ENCODE measurements at regions not wholly inside any gene's neighbourhood (a gene's known extent, or its start where the extent isn't known, plus 50 kb on each side); places are given as distances from the start of the nearest gene placed in this dataset.

DNA sequence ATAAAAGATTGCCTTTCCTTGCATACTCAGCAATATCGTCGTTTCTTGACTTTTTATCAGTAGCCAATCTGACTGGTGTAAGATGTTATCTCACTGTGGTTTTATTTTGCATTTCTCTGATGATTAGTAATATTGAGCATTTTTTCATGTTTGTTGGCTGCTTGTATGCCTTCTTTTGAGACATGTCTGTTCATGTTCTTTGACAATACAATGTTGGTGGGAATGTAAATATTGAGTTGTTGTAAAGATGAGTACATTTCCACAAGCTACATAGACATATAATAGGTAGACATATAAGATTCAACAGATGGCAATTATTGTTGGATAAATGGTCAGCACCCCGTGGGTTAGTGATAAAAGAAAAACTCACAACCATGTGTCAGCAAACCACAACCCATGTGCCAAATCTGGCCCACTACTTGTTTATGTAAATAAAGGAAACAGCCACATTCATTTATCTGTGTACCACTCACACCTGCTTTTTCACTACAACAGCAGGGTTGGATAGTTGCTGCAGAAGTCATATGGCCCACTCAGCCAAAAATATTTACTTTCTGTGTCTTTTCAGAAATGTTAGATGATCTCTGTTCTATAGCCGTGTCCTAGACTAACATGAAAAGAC lies 153.1 kb upstream of the VCX start:
- TF ChIP-seq, protein P1, sequence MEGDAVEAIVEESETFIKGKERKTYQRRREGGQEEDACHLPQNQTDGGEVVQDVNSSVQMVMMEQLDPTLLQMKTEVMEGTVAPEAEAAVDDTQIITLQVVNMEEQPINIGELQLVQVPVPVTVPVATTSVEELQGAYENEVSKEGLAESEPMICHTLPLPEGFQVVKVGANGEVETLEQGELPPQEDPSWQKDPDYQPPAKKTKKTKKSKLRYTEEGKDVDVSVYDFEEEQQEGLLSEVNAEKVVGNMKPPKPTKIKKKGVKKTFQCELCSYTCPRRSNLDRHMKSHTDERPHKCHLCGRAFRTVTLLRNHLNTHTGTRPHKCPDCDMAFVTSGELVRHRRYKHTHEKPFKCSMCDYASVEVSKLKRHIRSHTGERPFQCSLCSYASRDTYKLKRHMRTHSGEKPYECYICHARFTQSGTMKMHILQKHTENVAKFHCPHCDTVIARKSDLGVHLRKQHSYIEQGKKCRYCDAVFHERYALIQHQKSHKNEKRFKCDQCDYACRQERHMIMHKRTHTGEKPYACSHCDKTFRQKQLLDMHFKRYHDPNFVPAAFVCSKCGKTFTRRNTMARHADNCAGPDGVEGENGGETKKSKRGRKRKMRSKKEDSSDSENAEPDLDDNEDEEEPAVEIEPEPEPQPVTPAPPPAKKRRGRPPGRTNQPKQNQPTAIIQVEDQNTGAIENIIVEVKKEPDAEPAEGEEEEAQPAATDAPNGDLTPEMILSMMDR (IDR thresholded peaks at IDR 0.05; ENCODE audit: extremely low read depth in 1 of 2, insufficient read depth in 1 of 2, low read depth in 1 of 2, low read length in 2 of 2) = no peak
- no peak for TF ChIP-seq POLR2A (IDR thresholded peaks at IDR 0.05; ENCODE audit: low read depth, low read length)
